ENCODE measurements at regions not wholly inside any gene's neighbourhood (a gene's known extent, or its start where the extent isn't known, plus 50 kb on each side); places are given as distances from the start of the nearest gene placed in this dataset.
"Not testable (repeated sequence)": the region's sequence is repeated elsewhere in the genome, so short reads cannot be mapped to it uniquely, and the experiment has no call there.

DNA sequence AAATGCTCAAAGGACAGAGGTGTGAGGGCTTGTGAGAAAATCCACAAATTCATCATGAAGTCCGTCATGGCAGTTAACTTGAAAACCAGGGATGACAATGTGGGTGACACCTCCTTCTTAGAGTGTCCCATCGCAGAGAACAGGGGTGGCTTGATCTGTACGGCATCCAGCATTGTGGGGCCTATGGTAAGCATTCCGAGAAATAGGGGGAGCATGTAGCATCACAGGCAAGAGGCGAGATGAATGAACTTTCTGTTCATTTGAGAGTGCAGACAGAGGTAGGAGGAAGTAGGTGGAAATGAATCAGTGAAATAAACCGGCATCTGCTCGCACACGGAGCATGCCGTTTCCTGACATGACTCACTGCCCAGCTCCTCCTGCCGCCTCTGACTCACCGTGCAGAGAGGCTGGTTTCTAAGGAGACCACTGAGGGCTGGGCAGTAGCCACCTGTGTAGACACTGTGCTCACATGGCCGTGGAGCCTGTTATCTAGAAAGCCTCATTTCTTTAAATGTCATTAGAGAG lies 339.0 kb downstream of the RFC3 start:
- Mint-ChIP-seq H3K4me1 (peaks cover 8% of the 10 kb centered on the region), H3K9me3 (no peaks in the 10 kb centered on the region), H3K4me3 (peak overlapping the region; percentile 50)

DNA sequence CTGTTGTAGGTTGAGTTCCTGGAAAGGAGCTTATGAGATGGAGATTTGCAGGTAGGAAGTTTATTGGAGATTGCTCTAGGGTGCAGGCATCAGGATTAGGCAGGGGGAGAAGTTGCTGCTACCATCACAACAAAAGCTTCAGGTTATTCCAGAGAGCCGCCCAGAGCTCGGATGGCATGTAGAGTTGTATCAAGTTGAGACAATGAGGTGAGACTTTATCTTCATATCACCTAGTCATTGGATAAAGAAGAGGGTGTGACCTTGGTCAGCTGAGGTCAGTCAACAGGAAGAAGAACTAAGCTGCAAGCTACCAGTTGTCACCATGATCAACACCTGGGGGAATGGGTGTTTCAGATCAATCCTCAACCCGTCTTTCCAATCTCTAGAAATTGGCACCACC lies 342.0 kb downstream of the RFC3 start:
- ATAC-seq (replicated peaks), result no peak
- no peaks in the 10 kb centered on the region for H3K9me3 Mint-ChIP-seq
- H3K4me1 Mint-ChIP-seq, result peaks cover 8% of the 10 kb centered on the region
- no peak overlapping the region for H3K27ac Mint-ChIP-seq
- no peak overlapping the region for H3K4me3 Mint-ChIP-seq
- peaks cover 24% of the 10 kb centered on the region for H3K27me3 Mint-ChIP-seq
- no peaks in the 10 kb centered on the region for H3K36me3 Mint-ChIP-seq (ENCODE audit: low read depth)

More for the DNA sequence above, 339.0 kb downstream of the RFC3 start:
- ATAC-seq (replicated peaks), result peak; percentile 95
- H3K27ac Mint-ChIP-seq, result peak overlapping the region; percentile 29
- no peaks in the 10 kb centered on the region for H3K36me3 Mint-ChIP-seq (ENCODE audit: low read depth)
- peaks cover 20% of the 10 kb centered on the region for H3K27me3 Mint-ChIP-seq

DNA sequence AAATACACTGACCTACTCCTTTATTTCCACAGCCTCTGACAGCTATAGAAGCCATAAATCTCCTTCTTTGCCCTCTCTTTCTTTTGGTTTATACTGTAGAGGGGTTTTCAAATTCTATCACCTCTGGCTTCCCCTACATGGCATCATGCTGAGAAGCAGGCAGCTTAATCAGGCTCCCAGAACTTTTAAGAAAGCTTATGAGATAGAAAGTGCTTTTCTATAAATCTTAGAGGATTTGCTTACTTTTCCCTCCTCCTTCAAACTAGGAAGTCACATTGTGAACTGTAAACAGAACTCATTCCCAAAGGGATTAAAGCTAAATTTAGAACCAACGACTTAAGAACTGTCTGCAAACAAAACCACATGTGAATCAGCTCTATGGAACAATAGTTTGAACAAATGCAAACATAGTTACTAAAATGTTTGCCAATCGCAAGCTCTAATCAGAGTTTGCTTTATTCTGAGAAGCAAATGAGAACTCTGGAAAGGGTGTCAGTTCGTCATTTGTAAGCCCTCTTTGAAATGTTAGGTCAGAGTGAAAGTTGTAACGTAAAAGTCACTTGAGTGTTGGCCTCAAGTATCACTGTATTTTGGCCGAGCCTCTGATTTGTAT lies 344.1 kb downstream of the RFC3 start:
- ATAC-seq (replicated peaks), result no peak
- Mint-ChIP-seq H3K27ac (no peak overlapping the region), H3K4me3 (no peak overlapping the region), H3K9me3 (no peaks in the 10 kb centered on the region), H3K36me3 (ENCODE audit: low read depth) (no peaks in the 10 kb centered on the region), H3K4me1 (peaks cover 1% of the 10 kb centered on the region), H3K27me3 (peaks cover 19% of the 10 kb centered on the region)

DNA sequence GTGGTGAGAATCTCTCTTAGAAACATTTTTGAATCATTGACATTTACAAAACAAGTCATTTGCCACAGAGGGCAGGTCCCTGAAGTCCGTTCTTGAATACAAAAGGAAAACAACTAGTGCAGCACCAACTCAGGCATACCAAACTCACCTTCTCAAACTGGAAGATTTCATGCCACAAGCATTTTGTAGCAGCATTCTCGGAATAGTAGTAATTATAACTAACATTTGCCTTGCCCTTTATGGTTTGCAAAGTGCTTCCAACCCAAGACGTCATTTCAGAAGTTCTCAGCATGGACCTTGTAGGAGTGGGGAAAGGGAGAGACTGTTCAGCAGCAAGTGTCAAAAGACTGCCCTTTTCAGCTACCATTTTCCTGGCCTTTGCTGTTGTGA lies 344.6 kb downstream of the RFC3 start:
- no peaks in the 10 kb centered on the region for H3K9me3 Mint-ChIP-seq
- no peak overlapping the region for H3K4me3 Mint-ChIP-seq
- no peaks in the 10 kb centered on the region for H3K36me3 Mint-ChIP-seq (ENCODE audit: low read depth)
- ATAC-seq (replicated peaks), result no peak
- no peak overlapping the region for H3K27ac Mint-ChIP-seq
- peaks cover 16% of the 10 kb centered on the region for H3K27me3 Mint-ChIP-seq
- H3K4me1 Mint-ChIP-seq, result no peaks in the 10 kb centered on the region

DNA sequence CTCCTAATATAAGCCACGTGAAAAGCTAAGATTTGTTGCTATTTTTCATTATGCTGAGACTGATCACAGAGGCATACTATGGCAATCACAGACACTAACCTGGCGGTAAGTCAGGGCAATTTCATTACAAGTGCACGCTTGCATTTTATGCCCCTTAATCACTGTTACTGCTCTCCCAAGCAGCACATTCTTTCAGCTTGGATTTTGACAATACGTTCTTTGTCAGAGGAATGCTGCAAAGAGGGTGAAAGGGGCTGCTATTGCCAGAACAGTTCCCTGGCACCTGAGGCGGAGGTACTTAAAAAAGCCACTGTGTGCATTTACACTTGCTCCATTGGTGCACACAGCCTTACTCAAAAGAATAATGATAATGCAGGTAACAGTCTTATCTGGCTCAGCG lies 346.6 kb downstream of the RFC3 start:
- Mint-ChIP-seq H3K4me3 (no peak overlapping the region), H3K9me3 (no peaks in the 10 kb centered on the region), H3K27ac (no peak overlapping the region), H3K27me3 (peaks cover 7% of the 10 kb centered on the region), H3K36me3 (ENCODE audit: low read depth) (no peaks in the 10 kb centered on the region), H3K4me1 (no peaks in the 10 kb centered on the region)
- no peak for ATAC-seq (replicated peaks)

DNA sequence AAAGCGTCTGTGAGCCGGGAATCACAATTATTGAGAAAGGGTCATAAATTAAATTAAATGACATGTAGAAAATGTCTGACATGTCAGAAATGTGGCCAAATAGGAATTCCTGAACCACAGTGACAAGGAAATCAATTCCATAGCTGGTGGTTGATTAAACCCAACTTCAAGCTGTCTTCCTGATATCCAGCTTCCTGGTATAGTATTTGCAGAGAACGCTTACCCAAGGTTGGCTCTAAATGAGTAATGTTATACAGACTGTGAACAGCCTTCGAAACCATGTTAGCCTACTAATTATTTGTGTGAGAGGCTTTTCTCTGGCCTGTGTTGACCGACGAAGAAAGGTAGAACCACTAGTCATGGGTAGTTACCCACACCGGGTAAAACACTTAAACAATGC lies 347.2 kb downstream of the RFC3 start:
- Mint-ChIP-seq H3K36me3 (ENCODE audit: low read depth) (no peaks in the 10 kb centered on the region), H3K4me3 (no peak overlapping the region), H3K27me3 (peaks cover 4% of the 10 kb centered on the region), H3K27ac (no peak overlapping the region), H3K4me1 (no peaks in the 10 kb centered on the region), H3K9me3 (no peaks in the 10 kb centered on the region)
- no peak for ATAC-seq (replicated peaks)

DNA sequence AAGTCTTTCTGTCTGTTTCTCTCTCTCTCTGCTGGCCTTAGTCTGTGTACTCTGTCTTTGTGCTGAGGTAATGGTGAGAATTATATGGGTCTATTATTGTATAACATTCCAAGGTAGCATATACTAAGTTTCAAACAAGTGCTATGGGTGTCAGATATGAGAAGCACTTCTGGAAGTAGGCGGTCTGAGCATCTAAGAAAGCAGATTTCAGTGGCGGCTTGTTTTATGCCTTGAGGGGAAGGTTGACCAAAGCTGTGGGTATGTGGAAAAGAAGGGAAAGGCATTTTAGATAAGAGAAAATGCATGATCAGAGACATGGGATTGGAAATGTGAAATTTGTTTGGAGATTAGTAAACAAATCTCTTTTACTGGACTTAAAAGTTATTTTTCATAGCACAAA lies 348.5 kb downstream of the RFC3 start:
- Mint-ChIP-seq H3K4me1 (no peaks in the 10 kb centered on the region), H3K4me3 (no peak overlapping the region), H3K27ac (no peak overlapping the region), H3K27me3 (peaks cover 4% of the 10 kb centered on the region), H3K9me3 (no peaks in the 10 kb centered on the region), H3K36me3 (ENCODE audit: low read depth) (no peaks in the 10 kb centered on the region)
- ATAC-seq (replicated peaks), result no peak

DNA sequence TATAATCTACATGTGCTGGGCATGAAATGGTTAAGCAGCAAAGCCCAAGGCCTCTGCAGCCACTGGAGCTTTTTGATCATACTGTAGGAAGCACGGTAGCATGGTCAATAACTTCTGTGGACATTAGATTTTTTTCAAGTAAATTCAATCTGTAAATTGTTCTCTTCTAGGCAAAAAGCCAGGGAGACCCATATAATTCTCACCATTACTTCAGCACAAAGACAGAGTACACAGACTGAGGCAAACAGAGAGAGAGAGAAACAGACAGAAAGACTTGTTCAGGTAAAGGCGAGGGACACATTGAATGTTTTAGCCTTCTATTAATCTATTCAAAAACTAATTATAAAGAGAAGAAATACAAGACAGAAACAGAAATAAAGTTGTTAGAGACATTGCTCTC lies 349.4 kb downstream of the RFC3 start:
- Mint-ChIP-seq H3K36me3 (ENCODE audit: low read depth) (no peaks in the 10 kb centered on the region), H3K27me3 (peaks cover 4% of the 10 kb centered on the region), H3K27ac (no peak overlapping the region), H3K9me3 (no peaks in the 10 kb centered on the region), H3K4me1 (no peaks in the 10 kb centered on the region), H3K4me3 (no peak overlapping the region)
- ATAC-seq (replicated peaks), result no peak

DNA sequence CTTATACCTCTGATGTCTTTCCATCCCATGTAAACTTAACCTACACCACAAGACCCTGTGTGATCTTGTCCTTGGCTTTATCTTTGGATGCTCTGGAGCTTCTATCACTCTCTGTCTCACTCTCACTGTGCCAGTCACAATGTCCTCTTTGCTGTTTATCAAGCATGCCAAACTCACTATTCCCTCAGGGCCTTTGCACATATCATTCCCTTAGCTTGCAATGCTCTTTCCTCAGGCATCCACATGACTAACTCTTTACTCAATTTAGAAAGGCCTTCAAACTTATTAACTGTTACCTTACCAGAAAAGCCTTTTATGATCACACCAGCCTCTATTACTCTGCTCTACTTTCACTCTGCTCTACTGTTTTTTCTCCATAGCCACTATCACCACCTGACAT lies 354.1 kb downstream of the RFC3 start:
- no peak for ATAC-seq (replicated peaks)
- no peaks in the 10 kb centered on the region for H3K9me3 Mint-ChIP-seq
- H3K4me1 Mint-ChIP-seq, result no peaks in the 10 kb centered on the region
- H3K27ac Mint-ChIP-seq, result no peak overlapping the region
- H3K27me3 Mint-ChIP-seq, result no peaks in the 10 kb centered on the region
- no peaks in the 10 kb centered on the region for H3K36me3 Mint-ChIP-seq (ENCODE audit: low read depth)
- H3K4me3 Mint-ChIP-seq, result no peak overlapping the region

DNA sequence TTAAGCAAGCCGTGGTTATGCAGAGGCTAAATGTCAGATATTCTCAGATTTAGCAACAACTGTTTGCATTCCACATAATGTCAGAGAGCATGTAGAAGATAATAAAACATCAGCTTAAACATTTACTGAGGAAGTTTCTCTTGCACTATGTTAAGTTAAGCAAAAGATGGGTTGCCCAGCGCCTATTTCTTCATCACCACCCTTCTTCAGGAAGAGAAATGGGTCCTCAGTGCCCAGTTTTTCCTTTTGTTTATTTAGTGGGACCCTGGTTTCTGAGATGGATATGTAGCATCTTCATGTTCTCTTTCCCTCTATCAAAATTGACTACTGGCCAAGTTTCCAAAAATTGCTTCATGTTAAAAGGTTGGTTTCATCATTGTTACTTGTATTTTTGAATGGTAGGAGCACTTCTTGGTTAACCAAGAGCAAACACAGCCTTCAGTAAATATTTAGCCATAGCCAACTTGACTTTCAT lies 356.8 kb downstream of the RFC3 start:
- H3K9me3 Mint-ChIP-seq, result no peaks in the 10 kb centered on the region
- no peak for ATAC-seq (replicated peaks)
- no peaks in the 10 kb centered on the region for H3K36me3 Mint-ChIP-seq (ENCODE audit: low read depth)
- H3K4me3 Mint-ChIP-seq, result no peak overlapping the region
- H3K27ac Mint-ChIP-seq, result no peak overlapping the region
- no peaks in the 10 kb centered on the region for H3K27me3 Mint-ChIP-seq
- H3K4me1 Mint-ChIP-seq, result no peaks in the 10 kb centered on the region

DNA sequence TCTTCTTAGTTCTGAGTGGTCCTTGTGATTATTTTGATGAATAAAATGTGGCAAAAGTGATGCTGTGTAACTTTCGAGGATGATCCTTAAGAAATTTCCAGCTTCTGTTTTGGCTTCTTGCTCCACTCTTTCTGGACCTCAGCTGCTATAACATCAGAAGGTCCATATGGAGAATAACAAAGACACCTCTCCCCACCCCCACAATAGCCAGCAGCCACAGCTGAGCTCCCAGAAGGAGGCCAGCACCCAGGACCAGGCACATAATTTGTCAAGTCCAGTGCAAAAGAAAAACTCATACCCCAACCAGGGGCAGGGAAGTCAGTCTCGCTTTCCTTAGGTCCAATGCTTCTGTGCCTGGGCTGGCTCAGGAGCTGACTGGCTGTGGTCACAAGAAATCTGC lies 357.6 kb downstream of the RFC3 start:
- H3K27ac Mint-ChIP-seq, result no peak overlapping the region
- H3K9me3 Mint-ChIP-seq, result no peaks in the 10 kb centered on the region
- no peaks in the 10 kb centered on the region for H3K4me1 Mint-ChIP-seq
- no peaks in the 10 kb centered on the region for H3K27me3 Mint-ChIP-seq
- H3K4me3 Mint-ChIP-seq, result no peak overlapping the region
- H3K36me3 Mint-ChIP-seq (ENCODE audit: low read depth), result no peaks in the 10 kb centered on the region
- ATAC-seq (replicated peaks), result no peak

DNA sequence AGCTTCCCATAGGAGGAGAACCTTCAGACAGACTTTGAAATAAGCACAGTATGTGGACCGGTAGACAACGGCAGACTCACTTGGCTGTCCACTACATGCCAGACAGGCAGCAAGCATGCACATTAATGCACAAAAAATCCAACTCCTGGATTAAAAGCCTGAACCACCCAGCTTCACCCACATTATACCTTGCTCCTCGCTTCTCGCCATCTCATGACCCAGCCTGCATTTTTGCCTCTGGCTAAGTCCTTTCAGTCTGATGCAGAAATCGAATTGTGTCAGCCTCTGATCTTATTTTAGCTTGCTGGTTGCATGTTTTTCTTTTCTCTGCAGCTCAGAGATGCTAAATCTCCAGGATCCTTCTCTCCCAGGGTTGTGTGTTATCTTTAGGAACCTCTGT lies 358.7 kb downstream of the RFC3 start:
- no peaks in the 10 kb centered on the region for H3K27me3 Mint-ChIP-seq
- no peak for ATAC-seq (replicated peaks)
- H3K36me3 Mint-ChIP-seq (ENCODE audit: low read depth), result no peaks in the 10 kb centered on the region
- H3K4me1 Mint-ChIP-seq, result no peaks in the 10 kb centered on the region
- no peaks in the 10 kb centered on the region for H3K9me3 Mint-ChIP-seq
- H3K4me3 Mint-ChIP-seq, result no peak overlapping the region
- no peak overlapping the region for H3K27ac Mint-ChIP-seq

DNA sequence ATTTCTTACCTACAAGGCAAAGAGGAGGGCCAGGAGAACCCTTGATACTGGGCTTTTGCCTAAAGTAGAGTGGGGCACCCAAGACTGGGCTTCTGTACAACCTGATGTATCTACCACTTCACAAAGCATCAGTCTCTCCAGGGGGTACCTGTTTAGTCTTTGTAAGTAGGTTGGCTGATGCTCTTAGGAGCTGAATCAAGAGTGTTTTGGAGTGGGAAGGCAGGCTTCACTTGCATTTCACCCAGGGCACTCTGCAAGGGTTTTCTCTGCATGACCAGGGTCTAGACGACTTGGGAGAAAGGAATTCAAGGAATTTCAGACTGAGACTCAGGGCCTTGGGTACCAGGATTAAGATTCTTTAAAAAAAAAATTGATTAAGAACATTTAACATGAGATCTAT lies 361.5 kb downstream of the RFC3 start:
- no peak overlapping the region for H3K27ac Mint-ChIP-seq
- no peaks in the 10 kb centered on the region for H3K4me1 Mint-ChIP-seq
- no peaks in the 10 kb centered on the region for H3K36me3 Mint-ChIP-seq (ENCODE audit: low read depth)
- no peak for ATAC-seq (replicated peaks)
- no peaks in the 10 kb centered on the region for H3K27me3 Mint-ChIP-seq
- no peak overlapping the region for H3K4me3 Mint-ChIP-seq
- H3K9me3 Mint-ChIP-seq, result no peaks in the 10 kb centered on the region

DNA sequence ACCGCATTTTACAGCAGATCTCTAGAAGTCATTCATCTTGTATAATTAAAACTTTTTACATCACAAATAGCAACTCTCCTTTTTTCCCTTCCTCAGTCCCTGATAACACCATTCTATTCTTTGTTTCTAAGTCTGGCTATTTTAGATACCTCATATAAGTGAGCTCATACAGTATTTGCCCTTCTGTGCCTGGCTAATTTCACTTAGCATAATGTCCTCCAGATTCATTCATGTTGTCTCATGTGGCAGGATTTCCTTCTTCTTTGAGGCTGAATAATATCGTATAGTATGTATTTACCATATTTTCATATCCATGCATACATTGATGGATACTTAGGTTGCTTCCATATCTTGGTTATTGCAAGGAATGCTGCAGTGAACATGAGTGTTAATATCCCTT lies 362.0 kb downstream of the RFC3 start:
- H3K27ac Mint-ChIP-seq, result no peak overlapping the region
- no peaks in the 10 kb centered on the region for H3K27me3 Mint-ChIP-seq
- H3K4me3 Mint-ChIP-seq, result no peak overlapping the region
- no peak for ATAC-seq (replicated peaks)
- no peaks in the 10 kb centered on the region for H3K36me3 Mint-ChIP-seq (ENCODE audit: low read depth)
- H3K4me1 Mint-ChIP-seq, result no peaks in the 10 kb centered on the region
- no peaks in the 10 kb centered on the region for H3K9me3 Mint-ChIP-seq

DNA sequence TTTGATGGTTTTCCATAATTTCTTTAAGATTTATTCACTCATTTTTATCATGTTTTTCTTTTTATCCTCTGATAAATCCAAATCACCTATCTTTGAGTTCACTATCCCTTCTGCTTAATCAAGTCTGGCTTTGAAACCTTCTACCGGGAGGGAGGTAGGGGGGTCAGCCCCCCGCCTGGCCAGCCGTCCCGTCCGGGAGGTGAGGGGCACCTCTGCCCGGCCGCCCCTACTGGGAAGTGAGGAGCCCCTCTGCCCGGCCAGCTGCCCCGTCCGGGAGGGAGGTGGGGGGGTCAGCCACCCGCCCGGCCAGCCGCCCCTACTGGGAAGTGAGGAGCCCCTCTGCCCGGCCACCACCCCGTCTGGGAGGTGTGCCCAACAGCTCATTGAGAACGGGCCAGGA lies 363.3 kb downstream of the RFC3 start:
- H3K9me3 Mint-ChIP-seq; ATAC-seq (replicated peaks); H3K27ac Mint-ChIP-seq; H3K4me3 Mint-ChIP-seq; H3K27me3 Mint-ChIP-seq; H3K36me3 Mint-ChIP-seq (ENCODE audit: low read depth); H3K4me1 Mint-ChIP-seq: not testable (repeated sequence)

DNA sequence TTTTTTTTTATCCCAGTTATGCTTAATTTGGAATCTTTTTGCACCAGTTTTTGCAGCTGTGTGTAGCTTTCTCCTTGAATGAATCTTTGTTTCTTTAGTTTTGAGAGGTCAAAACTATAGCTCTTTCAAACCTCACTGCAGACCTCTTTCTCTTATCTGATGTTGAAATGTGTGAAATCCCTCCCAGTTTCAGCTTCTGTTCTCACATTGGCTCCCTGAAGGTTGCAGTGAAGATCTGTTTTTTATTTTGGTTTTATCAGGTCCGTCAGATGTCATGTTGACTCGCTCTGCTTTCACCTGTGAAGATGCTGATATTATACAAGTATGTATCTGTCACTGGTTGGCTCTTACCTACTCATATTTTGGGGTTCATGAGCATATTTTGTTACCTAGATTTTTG lies 372.0 kb downstream of the RFC3 start:
- peaks cover 17% of the 10 kb centered on the region for H3K9me3 Mint-ChIP-seq
- ATAC-seq (replicated peaks), result no peak
- no peaks in the 10 kb centered on the region for H3K27me3 Mint-ChIP-seq
- no peak overlapping the region for H3K27ac Mint-ChIP-seq
- H3K36me3 Mint-ChIP-seq (ENCODE audit: low read depth), result no peaks in the 10 kb centered on the region
- H3K4me3 Mint-ChIP-seq, result no peak overlapping the region
- no peaks in the 10 kb centered on the region for H3K4me1 Mint-ChIP-seq
